Activated CD8-positive, alpha-beta memory T cell treated with anti-CD3 and anti-CD28 coated beads, Interleukin-2, amount 50 U/mL, for 24 hours (primary cell): ENCODE measurements at regions not wholly inside any gene's neighbourhood (a gene's known extent, or its start where the extent isn't known, plus 50 kb on each side); places are given as distances from the start of the nearest gene placed in this dataset.

Experiments
- DNase-seq: peaks from one replicate; pipeline ENCODE4 v3.0.0-alpha.2; 2020; ENCODE audit errors: extremely low read depth

- no peak for DNase-seq
These were observed 637.7 kb upstream of the ID2 start for GRCh38 chr2:8044046-8044594.

- no peak for DNase-seq
These were observed 636.7 kb upstream of the ID2 start for GRCh38 chr2:8045081-8045614.

- DNase-seq, result no peak
These were observed 635.0 kb upstream of the ID2 start for GRCh38 chr2:8046849-8047248.

GRCh38 chr2:8049176-8049575 lies 632.7 kb upstream of the ID2 start:
- DNase-seq, result no peak

GRCh38 chr2:8049851-8050571 lies 631.8 kb upstream of the ID2 start:
- peak; percentile 19 for DNase-seq

- DNase-seq, result no peak
These were observed 628.6 kb upstream of the ID2 start for GRCh38 chr2:8053216-8053615.

GRCh38 chr2:8054070-8054469 lies 627.8 kb upstream of the ID2 start:
- DNase-seq, result no peak

- DNase-seq, result no peak
These were observed 623.2 kb upstream of the ID2 start for GRCh38 chr2:8058652-8059051.

- DNase-seq, result no peak
These were observed 622.6 kb upstream of the ID2 start for GRCh38 chr2:8059255-8059654.

GRCh38 chr2:8059794-8060193 lies 622.1 kb upstream of the ID2 start:
- DNase-seq, result no peak

- no peak for DNase-seq
These were observed 620.6 kb upstream of the ID2 start for GRCh38 chr2:8061219-8061618.

GRCh38 chr2:8064603-8065002 lies 617.3 kb upstream of the ID2 start:
- no peak for DNase-seq

- no peak for DNase-seq
These were observed 616.7 kb upstream of the ID2 start for GRCh38 chr2:8065191-8065590.

- DNase-seq, result no peak
These were observed 614.0 kb upstream of the ID2 start for GRCh38 chr2:8067784-8068336.

- DNase-seq, result no peak
These were observed 608.9 kb upstream of the ID2 start for GRCh38 chr2:8072907-8073306.

- no peak for DNase-seq
These were observed 607.9 kb upstream of the ID2 start for GRCh38 chr2:8073916-8074315.

- no peak for DNase-seq
These were observed 605.2 kb upstream of the ID2 start for GRCh38 chr2:8076448-8077342.

GRCh38 chr2:8078705-8079104 lies 603.2 kb upstream of the ID2 start:
- DNase-seq, result no peak

GRCh38 chr2:8080063-8080462 lies 601.8 kb upstream of the ID2 start:
- no peak for DNase-seq

GRCh38 chr2:8081130-8081529 lies 600.7 kb upstream of the ID2 start:
- no peak for DNase-seq

GRCh38 chr2:8082840-8083239 lies 599.0 kb upstream of the ID2 start:
- DNase-seq, result no peak

GRCh38 chr2:8086357-8086756 lies 595.5 kb upstream of the ID2 start:
- DNase-seq, result no peak
